Cardiac muscle cell (in vitro differentiated cells and primary cell): ENCODE measurements at regions not wholly inside any gene's neighbourhood (a gene's known extent, or its start where the extent isn't known, plus 50 kb on each side); places are given as distances from the start of the nearest gene placed in this dataset.

Experiments used
- DNase-seq, 2 donors: peaks; one replicate each; pipeline versions ENCODE4 v3.0.0 to v3.0.0-alpha.2; 2010 to 2017; ENCODE audit warnings: low read depth in 1 of 2, low spot score in 1 of 2
- H3K27ac ChIP-seq: fragments of 200-600 bp; sonication (generic); 2 replicates; pipeline ENCODE4 v1.5.1; 2016
- H3K27me3 ChIP-seq: fragments of 200-600 bp; sonication (generic); 2 replicates; pipeline ENCODE4 v1.6.0; 2016; ENCODE audit warnings: control low read depth
- H3K36me3 ChIP-seq: fragments of 200-600 bp; sonication (generic); 2 replicates; pipeline ENCODE4 v1.5.1; 2016; ENCODE audit warnings: control low read depth
- H3K4me1 ChIP-seq: fragments of 200-600 bp; sonication (generic); 2 replicates; pipeline ENCODE4 v1.8.1; 2017; ENCODE audit warnings: low read depth, mild to moderate bottlenecking, mixed run types
- H3K4me3 ChIP-seq: fragments of 200-600 bp; sonication (generic); 2 replicates; pipeline ENCODE4 v1.5.1; 2016; ENCODE audit warnings: mild to moderate bottlenecking
- H3K9me3 ChIP-seq: fragments of 200-600 bp; sonication (generic); 2 replicates; pipeline ENCODE4 v1.5.1; 2017; ENCODE audit warnings: low read depth, mild to moderate bottlenecking, control low read depth
- TF ChIP-seq, protein P1 (sequence below): IDR thresholded peaks from 2 replicates; pipeline ENCODE4 v1.5.1; 2012; ENCODE audit warnings: low read depth, mild to moderate bottlenecking, low read length

DNA sequence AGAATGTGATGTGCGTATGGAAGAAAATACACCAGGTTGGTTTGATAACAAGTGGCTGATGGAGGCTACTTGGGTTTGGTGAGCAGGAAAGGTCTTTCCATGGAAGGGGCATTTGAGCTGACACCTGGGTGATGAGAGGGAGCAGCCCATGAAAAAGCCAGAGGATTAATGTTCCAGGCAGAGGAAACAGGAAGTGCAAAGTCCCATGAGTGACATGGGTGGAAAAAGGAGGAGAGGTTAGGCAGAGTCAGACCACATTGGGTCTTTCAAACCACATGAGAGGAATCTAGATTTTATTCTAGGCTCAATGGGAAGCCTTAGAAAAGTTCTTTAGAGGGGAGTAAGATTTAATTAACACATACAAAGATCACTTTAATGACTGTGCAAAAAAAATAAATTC lies 195.7 kb downstream of the LRATD1 start:
- H3K4me1 ChIP-seq = no peaks in the 10 kb centered on the region
- DNase-seq = no peak
- no peaks in the 10 kb centered on the region for H3K9me3 ChIP-seq
- TF ChIP-seq, protein P1, sequence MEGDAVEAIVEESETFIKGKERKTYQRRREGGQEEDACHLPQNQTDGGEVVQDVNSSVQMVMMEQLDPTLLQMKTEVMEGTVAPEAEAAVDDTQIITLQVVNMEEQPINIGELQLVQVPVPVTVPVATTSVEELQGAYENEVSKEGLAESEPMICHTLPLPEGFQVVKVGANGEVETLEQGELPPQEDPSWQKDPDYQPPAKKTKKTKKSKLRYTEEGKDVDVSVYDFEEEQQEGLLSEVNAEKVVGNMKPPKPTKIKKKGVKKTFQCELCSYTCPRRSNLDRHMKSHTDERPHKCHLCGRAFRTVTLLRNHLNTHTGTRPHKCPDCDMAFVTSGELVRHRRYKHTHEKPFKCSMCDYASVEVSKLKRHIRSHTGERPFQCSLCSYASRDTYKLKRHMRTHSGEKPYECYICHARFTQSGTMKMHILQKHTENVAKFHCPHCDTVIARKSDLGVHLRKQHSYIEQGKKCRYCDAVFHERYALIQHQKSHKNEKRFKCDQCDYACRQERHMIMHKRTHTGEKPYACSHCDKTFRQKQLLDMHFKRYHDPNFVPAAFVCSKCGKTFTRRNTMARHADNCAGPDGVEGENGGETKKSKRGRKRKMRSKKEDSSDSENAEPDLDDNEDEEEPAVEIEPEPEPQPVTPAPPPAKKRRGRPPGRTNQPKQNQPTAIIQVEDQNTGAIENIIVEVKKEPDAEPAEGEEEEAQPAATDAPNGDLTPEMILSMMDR = no peak
- H3K27ac ChIP-seq = no peak overlapping the region
- no peaks in the 10 kb centered on the region for H3K27me3 ChIP-seq
- H3K36me3 ChIP-seq = no peaks in the 10 kb centered on the region
- H3K4me3 ChIP-seq = no peak overlapping the region

DNA sequence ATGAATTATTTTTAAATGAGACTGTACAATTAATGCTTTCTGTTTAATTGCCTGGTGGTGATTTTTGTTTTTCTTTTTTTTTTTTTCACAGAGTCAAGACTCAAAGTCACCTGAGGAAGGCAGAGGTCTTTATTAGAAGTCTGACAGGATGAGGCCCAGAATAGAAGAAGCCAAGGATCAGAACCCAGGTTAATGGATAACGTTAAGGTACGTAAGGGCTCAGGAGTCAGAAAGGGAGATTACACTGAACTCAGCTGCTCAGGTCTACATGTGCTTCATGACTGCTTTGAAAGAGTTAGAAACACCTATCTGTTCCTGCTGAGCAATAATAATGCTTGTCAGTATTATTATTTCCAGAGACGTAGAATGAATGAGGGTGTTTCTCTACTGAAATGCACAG lies 196.5 kb downstream of the LRATD1 start:
- no peak overlapping the region for H3K27ac ChIP-seq

DNA sequence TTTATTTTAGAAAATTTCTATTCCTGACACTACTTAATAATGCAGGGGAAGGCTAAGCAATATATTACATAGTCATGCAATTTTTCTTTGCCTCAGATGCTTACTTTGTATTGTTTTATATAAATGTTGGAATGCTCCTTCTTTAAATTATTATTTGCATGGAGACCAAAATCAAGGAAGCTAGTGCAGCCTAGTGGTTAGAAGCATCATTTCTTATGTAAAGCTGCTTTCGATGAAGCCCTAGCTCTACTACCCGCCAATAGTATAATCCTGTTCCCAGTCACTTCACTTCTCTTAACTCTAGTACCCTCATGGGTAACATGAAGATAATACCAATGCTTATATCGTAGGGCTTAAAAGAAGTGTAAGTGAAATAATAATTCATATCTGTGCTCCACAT lies 198.9 kb downstream of the LRATD1 start:
- H3K27me3 ChIP-seq = no peaks in the 10 kb centered on the region
- H3K9me3 ChIP-seq = no peaks in the 10 kb centered on the region
- no peak overlapping the region for H3K27ac ChIP-seq
- H3K36me3 ChIP-seq = no peaks in the 10 kb centered on the region
- TF ChIP-seq, protein P1 = no peak
- no peak overlapping the region for H3K4me3 ChIP-seq
- DNase-seq = no peak
- no peaks in the 10 kb centered on the region for H3K4me1 ChIP-seq

More for the DNA sequence above, 196.5 kb downstream of the LRATD1 start:
- Histone ChIP-seq H3K27me3 (no peaks in the 10 kb centered on the region), H3K4me1 (no peaks in the 10 kb centered on the region), H3K4me3 (no peak overlapping the region), H3K9me3 (no peaks in the 10 kb centered on the region), H3K36me3 (no peaks in the 10 kb centered on the region)
- TF ChIP-seq, protein P1 = no peak
- DNase-seq = no peak

DNA sequence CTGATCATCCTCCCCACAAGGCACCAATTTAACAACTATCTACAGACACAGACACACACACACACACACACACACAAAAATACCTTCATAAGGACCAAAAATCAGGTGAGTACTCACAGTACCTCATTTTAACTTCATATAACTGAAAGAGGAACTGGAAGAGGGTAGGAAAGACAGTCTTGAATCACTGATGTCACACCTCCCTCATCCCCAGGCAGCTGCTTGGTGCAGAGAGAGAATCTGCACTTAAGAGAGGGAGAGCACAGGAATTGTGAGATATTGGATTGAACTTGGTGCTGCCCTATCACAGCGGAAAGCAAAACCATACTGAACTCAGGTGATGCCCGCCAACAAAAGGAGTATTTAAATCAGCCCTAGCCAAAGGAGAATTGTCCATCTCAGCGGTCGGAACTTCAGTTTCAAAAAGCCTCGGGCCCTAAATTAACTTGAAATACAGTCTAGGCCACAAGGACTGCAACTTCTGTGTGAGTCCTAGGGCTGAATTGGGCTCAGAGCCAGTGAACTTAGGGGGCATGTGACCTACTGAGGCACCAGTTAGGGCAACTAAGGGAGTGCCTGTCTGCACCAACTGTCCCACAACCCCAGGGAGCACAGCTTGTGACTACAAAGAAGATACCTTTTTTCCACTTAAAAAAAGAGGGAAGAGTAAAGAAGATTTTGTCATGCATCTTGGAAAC lies 211.1 kb downstream of the LRATD1 start:
- TF ChIP-seq, protein P1 = no peak
- H3K27ac ChIP-seq = no peak overlapping the region
- H3K4me3 ChIP-seq = no peak overlapping the region
- no peaks in the 10 kb centered on the region for H3K4me1 ChIP-seq
- H3K9me3 ChIP-seq = no peaks in the 10 kb centered on the region
- no peaks in the 10 kb centered on the region for H3K27me3 ChIP-seq
- no peak for DNase-seq
- no peaks in the 10 kb centered on the region for H3K36me3 ChIP-seq

DNA sequence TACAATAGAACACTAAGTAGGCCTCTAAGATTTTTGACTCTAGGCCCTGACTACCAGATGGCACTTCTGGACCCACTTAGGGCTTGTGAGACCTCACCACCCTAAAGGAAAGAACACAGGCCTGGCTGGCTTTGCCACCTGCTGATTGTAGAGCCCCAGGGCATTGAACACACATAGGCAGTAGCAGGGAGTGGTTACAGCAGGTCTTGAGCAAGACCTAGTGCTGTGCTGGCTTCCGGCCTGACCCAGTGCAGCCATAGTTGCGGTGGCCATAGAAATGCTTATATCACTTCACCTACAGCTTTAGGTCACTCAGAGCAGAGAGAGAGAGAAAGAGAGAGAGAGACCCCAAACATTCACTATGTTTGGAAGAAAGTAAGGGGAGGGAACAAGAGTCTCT lies 223.2 kb downstream of the LRATD1 start:
- H3K9me3 ChIP-seq = no peaks in the 10 kb centered on the region
- no peaks in the 10 kb centered on the region for H3K27me3 ChIP-seq
- no peak for DNase-seq
- H3K27ac ChIP-seq = no peak overlapping the region
- TF ChIP-seq, protein P1 = no peak
- H3K36me3 ChIP-seq = no peaks in the 10 kb centered on the region
- H3K4me1 ChIP-seq = no peaks in the 10 kb centered on the region
- no peak overlapping the region for H3K4me3 ChIP-seq
